Glomerular visceral epithelial cell (primary cell): ENCODE measurements at regions not wholly inside any gene's neighbourhood (a gene's known extent, or its start where the extent isn't known, plus 50 kb on each side); places are given as distances from the start of the nearest gene placed in this dataset.
A peak's percentile ranks its signal among the peaks of the same experiment; 100 is the strongest.

Source experiments
- DNase-seq: peaks from one replicate; pipeline ENCODE4 v3.0.0-alpha.2; 2016; ENCODE audit errors: extremely low spot score

DNA sequence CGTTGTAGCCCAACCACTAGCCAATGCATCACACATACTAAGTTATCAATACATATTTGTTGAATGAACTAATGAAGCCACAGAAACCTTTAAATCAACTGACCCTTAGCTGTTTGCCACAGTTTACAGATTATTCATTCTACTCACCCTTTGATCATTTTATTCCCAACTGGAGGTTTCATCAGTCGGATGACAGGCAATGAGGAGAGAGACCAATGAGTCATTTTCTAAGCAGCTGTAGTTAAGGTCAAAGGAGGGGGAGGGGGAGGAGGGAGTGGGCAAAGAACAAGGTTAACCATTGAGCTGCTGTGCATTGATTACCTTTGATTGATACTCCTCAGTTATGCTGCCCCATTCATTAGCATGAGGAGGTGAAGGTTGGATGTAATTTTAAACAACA, 469.5 kb downstream of the VRK1 start:
- no peak for DNase-seq

DNA sequence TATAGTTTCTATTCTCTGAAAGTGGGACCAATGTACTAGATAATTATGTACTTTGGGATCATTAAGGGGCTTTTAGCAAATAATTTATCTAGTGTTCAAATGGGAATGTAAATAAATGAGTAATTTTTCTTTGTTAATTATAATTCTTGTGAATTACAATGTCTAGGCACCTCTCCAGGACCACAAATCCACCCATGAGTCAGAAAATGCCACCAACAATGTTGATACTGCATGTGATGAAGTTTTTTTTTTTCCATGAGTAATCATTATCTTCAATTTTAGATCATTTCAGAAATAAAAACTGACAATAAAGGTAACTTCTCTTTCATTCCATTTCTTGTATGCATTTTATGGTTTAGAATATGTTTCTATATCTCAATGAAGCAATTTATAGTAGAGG, 470.3 kb downstream of the VRK1 start:
- DNase-seq, result no peak

GRCh38 chr14:97268097-97268496, 470.9 kb downstream of the VRK1 start:
- DNase-seq, result no peak

GRCh38 chr14:97270308-97270707, 473.1 kb downstream of the VRK1 start:
- no peak for DNase-seq

DNA sequence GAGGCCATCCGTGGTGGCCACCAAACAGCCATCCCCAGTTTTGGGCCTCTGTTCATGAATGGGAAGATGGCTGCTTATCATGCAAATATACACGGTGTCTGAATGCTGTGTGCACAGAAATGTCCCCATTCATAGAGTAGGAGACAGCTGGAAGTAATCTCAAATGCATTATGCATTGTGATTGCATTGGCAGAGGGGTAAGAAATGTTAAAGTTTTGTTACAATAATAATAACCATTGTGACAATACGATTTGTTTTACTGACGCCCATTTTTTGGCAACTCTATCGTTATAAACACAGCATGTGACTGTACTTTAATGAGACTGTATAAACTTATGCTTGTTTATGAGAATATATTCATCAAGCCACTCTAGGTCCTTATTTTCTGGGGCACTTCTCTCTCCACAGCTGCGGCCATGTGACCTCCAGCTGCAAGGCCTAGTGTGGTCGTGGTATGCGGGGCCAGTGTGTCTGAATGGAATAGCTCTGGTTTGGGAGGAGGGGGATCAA, 474.3 kb downstream of the VRK1 start:
- no peak for DNase-seq

- DNase-seq, result no peak
These were observed 476.4 kb downstream of the VRK1 start for GRCh38 chr14:97273540-97273939.

GRCh38 chr14:97274626-97275025, 477.4 kb downstream of the VRK1 start:
- no peak for DNase-seq

- no peak for DNase-seq
These were observed 478.1 kb downstream of the VRK1 start for GRCh38 chr14:97275276-97275675.

GRCh38 chr14:97276573-97276972, 479.4 kb downstream of the VRK1 start:
- no peak for DNase-seq

DNA sequence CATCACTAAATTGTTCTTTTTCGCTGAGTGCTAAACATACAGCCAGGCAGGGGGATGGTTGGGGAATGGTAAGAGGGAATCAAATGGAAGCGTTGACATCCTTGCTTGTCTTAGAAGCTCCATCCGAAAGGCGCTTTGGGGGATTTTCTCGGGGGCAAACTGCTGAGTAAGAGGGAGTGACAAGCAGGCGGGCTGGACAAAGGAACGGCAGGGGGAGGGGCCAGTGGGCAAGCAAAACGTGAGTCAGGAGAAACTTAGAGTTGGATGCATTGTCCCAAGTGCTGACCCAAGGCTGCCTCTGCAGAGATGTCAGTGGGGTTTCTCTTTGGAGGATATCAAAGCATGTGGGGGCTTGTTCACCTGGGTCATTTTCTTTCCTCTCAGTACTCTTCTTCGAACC, 480.5 kb downstream of the VRK1 start:
- DNase-seq, result no peak

- peak; percentile 5 for DNase-seq
These were observed 483.3 kb downstream of the VRK1 start for GRCh38 chr14:97280526-97280925.

DNA sequence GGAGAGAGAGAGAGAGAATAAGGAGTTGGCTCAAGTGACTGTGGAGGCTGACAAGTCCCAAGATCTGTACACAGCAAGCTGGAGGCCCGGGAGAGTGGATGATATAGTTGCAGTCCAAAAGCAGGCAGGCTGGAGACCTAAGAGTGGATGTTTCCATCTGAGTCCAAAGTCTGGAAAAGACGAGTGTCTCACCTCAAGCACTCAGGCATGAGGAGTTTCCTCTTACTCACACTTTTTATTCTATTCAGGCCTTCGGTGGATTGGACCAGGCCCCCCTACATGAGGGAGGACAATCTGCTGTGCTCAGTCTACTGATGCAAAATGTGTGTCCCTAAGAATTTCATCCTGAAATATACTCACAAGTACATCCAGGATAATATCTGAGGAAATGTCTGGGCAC, 484.6 kb downstream of the VRK1 start:
- no peak for DNase-seq

DNA sequence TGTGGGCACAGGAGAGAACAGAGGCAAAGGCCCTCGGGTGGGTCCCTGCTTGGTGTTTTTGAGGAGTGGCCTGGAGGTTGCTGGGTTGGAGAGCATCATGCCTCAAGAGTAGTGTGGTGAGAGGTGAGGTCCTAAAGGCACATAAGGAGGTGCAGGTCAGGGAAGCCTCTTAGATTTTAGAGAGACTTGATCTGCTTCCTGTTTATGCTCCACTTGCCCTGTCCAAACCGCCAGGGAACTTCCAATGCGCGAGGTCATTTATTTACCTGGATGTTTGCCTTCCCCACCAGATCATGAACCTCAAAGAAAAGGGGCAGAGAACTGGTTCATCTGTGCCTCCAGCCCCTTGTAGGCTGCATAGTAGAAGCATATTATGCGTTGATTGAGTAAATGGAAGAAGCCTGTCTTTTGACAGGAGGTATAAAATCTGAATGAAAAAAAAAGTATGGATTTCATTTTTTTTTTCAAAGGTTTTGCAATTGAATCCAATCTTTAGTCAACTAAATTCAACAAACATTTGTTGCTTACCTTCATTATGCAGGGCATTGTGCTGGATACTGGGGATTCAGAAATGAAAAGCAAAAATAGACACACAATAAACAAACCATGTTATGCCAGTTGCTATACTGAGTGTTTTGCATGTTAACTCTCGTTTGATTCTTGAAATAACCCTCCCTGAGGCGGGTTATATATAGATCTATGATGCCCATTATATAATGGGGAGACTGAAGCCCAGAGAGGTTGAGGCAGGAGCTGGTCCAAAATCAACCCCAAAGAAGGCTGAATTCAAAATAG, 485.2 kb downstream of the VRK1 start:
- no peak for DNase-seq

DNA sequence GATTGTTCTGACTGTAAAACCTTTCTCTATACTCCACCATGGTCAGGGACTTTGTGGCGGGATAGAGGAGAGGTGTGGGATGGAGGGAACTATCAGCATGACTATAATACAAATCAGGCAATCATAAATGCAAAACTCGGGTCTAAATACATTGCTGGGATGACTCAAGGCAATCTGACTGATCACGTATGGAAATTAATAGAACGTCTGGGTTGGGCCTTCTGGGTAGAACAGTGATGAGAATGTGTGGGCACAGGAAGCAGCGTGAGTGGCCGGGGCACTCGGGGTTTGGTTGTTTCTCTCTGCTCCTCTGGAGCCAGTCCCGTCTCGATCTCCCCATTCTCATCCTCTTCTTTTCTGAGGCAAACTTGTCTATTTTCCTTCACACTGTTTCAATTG, 485.8 kb downstream of the VRK1 start:
- DNase-seq, result no peak

- no peak for DNase-seq
These were observed 486.2 kb downstream of the VRK1 start for GRCh38 chr14:97283426-97283825.

DNA sequence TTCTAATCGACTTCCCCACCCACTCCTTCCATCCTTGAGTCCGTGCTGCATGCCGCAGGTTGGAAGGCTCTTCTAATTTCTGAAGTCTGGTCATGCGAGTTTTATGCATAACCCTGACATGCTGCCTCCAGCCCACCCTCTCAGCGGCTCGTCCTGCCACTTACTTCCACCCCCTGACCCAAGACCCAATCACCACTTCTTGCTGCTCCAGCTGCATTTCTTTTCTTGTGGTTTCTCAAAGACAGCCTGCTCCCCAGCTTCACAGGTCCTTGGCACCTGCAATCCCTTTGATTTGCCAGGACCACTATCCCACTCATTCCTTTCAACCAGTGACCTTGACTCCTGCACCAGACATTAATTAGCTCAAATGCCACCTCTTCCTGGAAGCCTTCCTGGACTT, 486.7 kb downstream of the VRK1 start:
- no peak for DNase-seq

DNA sequence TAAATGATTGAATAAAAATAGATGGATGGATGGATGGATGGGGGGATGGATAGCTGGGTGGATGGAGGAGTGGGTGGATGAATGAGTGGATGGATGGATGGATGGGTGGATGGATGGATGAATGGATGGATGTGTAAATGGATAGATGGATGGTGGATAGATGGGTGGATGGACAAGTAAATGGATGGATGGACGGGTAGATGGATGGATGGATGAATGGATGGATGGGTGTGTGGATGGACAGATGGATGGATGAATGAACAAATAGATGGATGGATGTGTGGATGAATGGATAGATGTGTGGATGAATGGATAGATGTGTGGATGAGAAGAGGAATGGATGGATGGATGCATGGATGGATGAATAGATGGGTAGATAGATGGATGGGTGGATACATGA, 490.8 kb downstream of the VRK1 start:
- DNase-seq, result no peak

- DNase-seq, result no peak
These were observed 492.9 kb downstream of the VRK1 start for GRCh38 chr14:97290065-97290464.

- no peak for DNase-seq
These were observed 493.8 kb downstream of the VRK1 start for GRCh38 chr14:97290977-97291376.

- DNase-seq, result no peak
These were observed 496.5 kb downstream of the VRK1 start for GRCh38 chr14:97293659-97294058.

DNA sequence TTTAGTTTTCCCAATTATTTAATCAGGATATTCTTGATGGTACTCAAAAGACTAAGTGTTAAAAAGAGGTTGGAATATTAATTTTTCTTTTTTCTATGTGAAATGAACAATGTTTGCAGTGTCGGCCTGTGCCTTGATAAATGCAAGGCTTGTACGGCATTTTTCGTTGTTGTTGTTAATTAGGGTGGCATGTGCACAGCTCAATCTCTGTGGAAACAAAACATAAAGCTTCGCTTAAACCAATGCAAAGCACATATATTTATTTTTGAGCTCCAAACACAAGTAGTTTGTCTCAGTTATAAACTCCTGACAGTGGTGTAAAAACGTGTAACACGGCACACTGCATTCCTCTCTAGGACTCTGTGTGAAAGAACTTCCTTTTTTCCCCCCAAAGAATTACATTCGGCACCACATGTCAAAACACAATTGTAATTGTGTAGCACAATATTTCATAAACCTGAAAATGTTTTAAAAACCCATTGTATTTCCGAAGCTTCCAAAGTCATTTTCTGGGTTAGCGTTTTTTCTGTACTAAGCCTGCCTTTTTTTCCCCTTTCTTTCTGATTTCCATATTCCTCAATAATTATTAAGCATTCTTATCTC, 498.0 kb downstream of the VRK1 start:
- no peak for DNase-seq

DNA sequence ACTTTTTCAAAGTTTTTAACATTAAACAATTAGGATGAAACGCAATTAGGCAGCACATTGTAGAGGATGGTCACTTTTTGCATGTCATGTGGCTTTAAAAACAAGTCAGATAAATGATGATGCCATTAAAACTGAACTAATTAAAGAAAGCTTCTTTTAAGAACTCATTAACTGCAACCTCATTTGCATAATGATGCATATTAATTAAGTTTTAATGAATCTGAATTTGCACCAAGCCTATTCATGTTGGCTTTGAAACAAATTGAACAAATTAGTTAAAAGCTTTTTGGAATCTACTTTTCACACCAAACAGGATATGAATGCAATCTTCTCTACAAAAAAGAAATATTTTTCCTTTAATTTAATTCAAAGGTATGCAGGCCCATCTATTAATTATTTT, 499.0 kb downstream of the VRK1 start:
- no peak for DNase-seq

DNA sequence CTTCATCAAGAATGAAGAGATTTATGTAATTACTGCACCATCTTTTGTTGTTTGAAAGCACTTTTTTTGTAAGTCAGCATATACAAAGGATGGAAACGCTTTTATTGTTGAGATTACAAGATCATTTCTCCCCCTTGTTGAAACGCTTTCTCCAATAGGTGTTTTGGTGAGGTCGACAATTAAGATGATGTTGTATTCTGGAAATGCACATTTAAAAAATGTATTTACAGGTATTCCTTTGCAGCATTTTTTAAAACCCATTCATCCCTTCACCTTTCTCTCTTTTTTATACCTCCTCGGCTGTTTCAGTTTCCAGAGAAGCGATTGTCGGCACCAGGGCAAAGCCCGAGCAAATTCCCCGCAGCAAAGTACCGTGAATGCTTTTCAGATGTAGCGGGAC, 499.9 kb downstream of the VRK1 start:
- no peak for DNase-seq

DNA sequence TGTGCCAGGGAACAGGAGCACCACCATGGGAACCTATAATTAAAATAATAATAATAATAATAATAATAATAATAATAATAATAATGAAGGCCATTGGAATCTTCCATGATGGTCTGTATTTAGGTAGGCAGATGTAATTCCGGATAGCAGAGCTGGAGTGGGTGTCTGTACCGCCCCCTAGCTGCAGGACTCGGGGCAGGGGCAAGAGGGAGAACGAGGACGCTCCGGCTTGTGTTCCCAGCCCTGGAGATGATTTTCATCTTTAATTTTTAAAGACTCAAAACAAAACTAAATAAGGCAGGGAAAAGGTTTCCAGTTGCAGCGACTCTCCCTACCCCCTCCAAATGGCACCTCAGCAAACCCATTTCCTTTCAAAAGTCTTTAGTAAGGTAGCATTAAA, 501.1 kb downstream of the VRK1 start:
- no peak for DNase-seq
